WERI-Rb-1 (cell line): ENCODE measurements at regions not wholly inside any gene's neighbourhood (a gene's known extent, or its start where the extent isn't known, plus 50 kb on each side); places are given as distances from the start of the nearest gene placed in this dataset.

ENCODE experiments used
- DNase-seq: peaks from one replicate; pipeline ENCODE4 v3.0.0-alpha.2; 2020
- H3K27ac ChIP-seq: fragments of 250-450 bp; sonication (Bioruptor Pico); 2 replicates; pipeline ENCODE4 v1.5.1; 2020; ENCODE audit warnings: mild to moderate bottlenecking, moderate library complexity
- H3K27me3 ChIP-seq: fragments of 250-450 bp; sonication (Bioruptor Pico); 2 replicates; pipeline ENCODE4 v1.5.1; 2021; ENCODE audit warnings: mild to moderate bottlenecking, low read depth, moderate library complexity; ENCODE audit not compliant: insufficient read depth, severe bottlenecking
- H3K36me3 ChIP-seq: fragments of 250-450 bp; sonication (Bioruptor Pico); 2 replicates; pipeline ENCODE4 v1.5.1; 2020; ENCODE audit warnings: mild to moderate bottlenecking, moderate library complexity
- H3K4me3 ChIP-seq: 2 replicates; pipeline ENCODE4 v1.5.1; 2011; ENCODE audit warnings: low read depth, mild to moderate bottlenecking, control low read depth, low read length
- H3K9me3 ChIP-seq: fragments of 250-450 bp; sonication (Bioruptor Pico); 2 replicates; pipeline ENCODE4 v1.5.1; 2021; ENCODE audit warnings: mild to moderate bottlenecking, moderate library complexity; ENCODE audit not compliant: severe bottlenecking
- TF ChIP-seq, protein P1 (sequence below): IDR thresholded peaks from 2 replicates; pipeline ENCODE4 v1.5.1; 2011; ENCODE audit warnings: low read depth, mild to moderate bottlenecking, control low read depth, inconsistent platforms, low read length

- H3K36me3 ChIP-seq = no peaks in the 10 kb centered on the region
- DNase-seq = no peak
- TF ChIP-seq, protein P1, sequence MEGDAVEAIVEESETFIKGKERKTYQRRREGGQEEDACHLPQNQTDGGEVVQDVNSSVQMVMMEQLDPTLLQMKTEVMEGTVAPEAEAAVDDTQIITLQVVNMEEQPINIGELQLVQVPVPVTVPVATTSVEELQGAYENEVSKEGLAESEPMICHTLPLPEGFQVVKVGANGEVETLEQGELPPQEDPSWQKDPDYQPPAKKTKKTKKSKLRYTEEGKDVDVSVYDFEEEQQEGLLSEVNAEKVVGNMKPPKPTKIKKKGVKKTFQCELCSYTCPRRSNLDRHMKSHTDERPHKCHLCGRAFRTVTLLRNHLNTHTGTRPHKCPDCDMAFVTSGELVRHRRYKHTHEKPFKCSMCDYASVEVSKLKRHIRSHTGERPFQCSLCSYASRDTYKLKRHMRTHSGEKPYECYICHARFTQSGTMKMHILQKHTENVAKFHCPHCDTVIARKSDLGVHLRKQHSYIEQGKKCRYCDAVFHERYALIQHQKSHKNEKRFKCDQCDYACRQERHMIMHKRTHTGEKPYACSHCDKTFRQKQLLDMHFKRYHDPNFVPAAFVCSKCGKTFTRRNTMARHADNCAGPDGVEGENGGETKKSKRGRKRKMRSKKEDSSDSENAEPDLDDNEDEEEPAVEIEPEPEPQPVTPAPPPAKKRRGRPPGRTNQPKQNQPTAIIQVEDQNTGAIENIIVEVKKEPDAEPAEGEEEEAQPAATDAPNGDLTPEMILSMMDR = no peak
- no peaks in the 10 kb centered on the region for H3K9me3 ChIP-seq
- H3K4me3 ChIP-seq = no peak overlapping the region
- peaks cover 4% of the 10 kb centered on the region for H3K27me3 ChIP-seq
- no peak overlapping the region for H3K27ac ChIP-seq
These were observed 354.2 kb upstream of the ADAMTS16 start for GRCh38 chr5:4785971-4786370.

DNA sequence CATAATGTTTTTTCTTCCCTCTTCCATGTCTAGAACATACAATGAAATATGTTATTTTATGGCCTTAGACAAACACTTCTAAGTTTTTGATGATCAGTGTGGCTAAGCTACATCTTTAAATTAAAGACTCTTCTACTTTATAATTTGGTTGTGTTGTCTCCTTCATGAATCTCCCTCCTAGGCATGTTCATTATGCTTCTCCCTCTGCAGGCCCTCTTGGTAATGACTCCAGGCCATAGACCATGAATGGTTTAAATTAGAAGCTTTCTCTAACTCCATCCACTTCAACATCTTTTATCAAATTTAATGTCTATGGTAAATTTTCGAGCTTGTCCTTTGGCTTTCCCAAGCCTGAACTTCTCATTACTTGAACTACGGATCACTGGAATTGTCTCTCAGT is 342.7 kb upstream of the ADAMTS16 start:
- Histone ChIP-seq H3K27ac (no peak overlapping the region), H3K4me3 (no peak overlapping the region), H3K27me3 (peaks cover 10% of the 10 kb centered on the region), H3K36me3 (no peaks in the 10 kb centered on the region), H3K9me3 (no peaks in the 10 kb centered on the region)
- DNase-seq = no peak
- TF ChIP-seq, protein P1 = no peak

DNA sequence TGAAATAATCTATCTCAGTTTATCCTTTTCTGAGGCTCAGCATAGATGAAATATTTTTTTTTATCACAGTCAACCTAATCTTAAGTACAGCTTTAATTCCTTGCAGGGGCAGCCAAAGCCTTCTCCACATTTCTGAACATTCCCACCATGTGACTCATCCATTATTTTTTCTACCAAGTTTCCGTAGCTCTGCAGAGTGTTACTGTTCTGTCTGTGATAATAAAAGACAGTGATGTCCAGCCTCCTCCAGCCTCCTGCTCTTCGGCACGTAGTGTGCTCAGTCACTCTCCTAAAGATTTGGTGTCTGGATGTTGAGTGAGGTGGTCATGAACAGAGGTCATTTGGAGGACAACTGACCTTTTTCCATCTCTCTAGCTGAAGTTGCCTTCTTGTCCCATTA is 338.1 kb upstream of the ADAMTS16 start:
- TF ChIP-seq, protein P1 = no peak
- H3K36me3 ChIP-seq = no peaks in the 10 kb centered on the region
- no peaks in the 10 kb centered on the region for H3K9me3 ChIP-seq
- no peak for DNase-seq
- H3K27me3 ChIP-seq = peaks cover 16% of the 10 kb centered on the region
- no peak overlapping the region for H3K27ac ChIP-seq
- H3K4me3 ChIP-seq = no peak overlapping the region

- H3K27me3 ChIP-seq = peaks cover 21% of the 10 kb centered on the region
- TF ChIP-seq, protein P1 = no peak
- H3K9me3 ChIP-seq = no peaks in the 10 kb centered on the region
- no peak overlapping the region; the same call in 1 of the 2 replicates for H3K4me3 ChIP-seq
- H3K36me3 ChIP-seq = no peaks in the 10 kb centered on the region
- H3K27ac ChIP-seq = no peak overlapping the region
- peak; percentile 20 for DNase-seq
These were observed 335.3 kb upstream of the ADAMTS16 start for GRCh38 chr5:4804691-4805360.

- no peak overlapping the region for H3K4me3 ChIP-seq
- H3K27ac ChIP-seq = no peak overlapping the region
- TF ChIP-seq, protein P1 = no peak
- no peaks in the 10 kb centered on the region for H3K36me3 ChIP-seq
- peaks cover 3% of the 10 kb centered on the region for H3K9me3 ChIP-seq
- no peak for DNase-seq
- peaks cover 12% of the 10 kb centered on the region for H3K27me3 ChIP-seq
These were observed 325.1 kb upstream of the ADAMTS16 start for GRCh38 chr5:4815002-4815401.

- no peak for DNase-seq
- H3K4me3 ChIP-seq = no peak overlapping the region
- H3K36me3 ChIP-seq = no peaks in the 10 kb centered on the region
- peaks cover 3% of the 10 kb centered on the region for H3K9me3 ChIP-seq
- H3K27ac ChIP-seq = no peak overlapping the region
- TF ChIP-seq, protein P1 = no peak
- peaks cover 16% of the 10 kb centered on the region for H3K27me3 ChIP-seq
These were observed 322.4 kb upstream of the ADAMTS16 start for GRCh38 chr5:4817767-4818166.
